ENCODE measurements at regions not wholly inside any gene's neighbourhood (a gene's known extent, or its start where the extent isn't known, plus 50 kb on each side); places are given as distances from the start of the nearest gene placed in this dataset.

GRCh38 chr6:2502096-2502997, 248.4 kb downstream of the MYLK4 start:
- peak overlapping the region; percentile 7 to 32 for H3K27ac ChIP-seq
- H3K4me3 ChIP-seq: peak overlapping the region; percentile 5
- peak; percentile 72 for ATAC-seq (ENCODE audit: insufficient number of reproducible peaks, low FRiP score, low read depth)

GRCh38 chr6:2497922-2498623, 252.6 kb downstream of the MYLK4 start:
- TF ChIP-seq CTCF (IDR thresholded peaks at IDR 0.05): no peak
- no peak for ATAC-seq (ENCODE audit: insufficient number of reproducible peaks, low FRiP score, low read depth)
- no peaks in the 10 kb centered on the region for H3K36me3 ChIP-seq

More at GRCh38 chr6:2502096-2502997, 248.4 kb downstream of the MYLK4 start:
- Histone ChIP-seq H3K9me3 (no peaks in the 10 kb centered on the region), H3K27me3 (replicated peaks; ENCODE audit: insufficient read depth) (no peaks in the 10 kb centered on the region), H3K36me3 (no peaks in the 10 kb centered on the region), H3K4me1 (ENCODE audit: control insufficient read depth in 1 of 2, low read depth in 2 of 2) (peaks cover 8 to 22% of the 10 kb centered on the region in 2 donors)
- no peak for TF ChIP-seq CTCF (IDR thresholded peaks at IDR 0.05)
- DNase-seq (ENCODE audit: low spot score): no peak

GRCh38 chr6:2496291-2496690, 250.9 kb upstream of the GMDS start:
- no peaks in the 10 kb centered on the region for H3K36me3 ChIP-seq
- H3K27ac ChIP-seq: no peak overlapping the region
- no peaks in the 10 kb centered on the region for H3K4me1 ChIP-seq (ENCODE audit: control insufficient read depth in 1 of 2, low read depth in 2 of 2)
- H3K4me3 ChIP-seq: no peak overlapping the region
- no peaks in the 10 kb centered on the region for H3K27me3 ChIP-seq (replicated peaks; ENCODE audit: insufficient read depth)
- no peak for ATAC-seq (ENCODE audit: insufficient number of reproducible peaks, low FRiP score, low read depth)
- DNase-seq (ENCODE audit: low spot score): no peak
- H3K9me3 ChIP-seq: no peaks in the 10 kb centered on the region
- no peak for TF ChIP-seq CTCF (IDR thresholded peaks at IDR 0.05)

More at GRCh38 chr6:2497922-2498623, 252.6 kb downstream of the MYLK4 start:
- no peak for DNase-seq (ENCODE audit: low spot score)
- no peak overlapping the region for H3K27ac ChIP-seq
- H3K4me3 ChIP-seq: no peak overlapping the region
- no peaks in the 10 kb centered on the region for H3K9me3 ChIP-seq
- no peaks in the 10 kb centered on the region for H3K27me3 ChIP-seq (replicated peaks; ENCODE audit: insufficient read depth)
- H3K4me1 ChIP-seq (ENCODE audit: control insufficient read depth in 1 of 2, low read depth in 2 of 2): peaks cover 8 to 15% of the 10 kb centered on the region in 2 donors

GRCh38 chr6:2492686-2493523, 247.5 kb upstream of the GMDS start:
- no peaks in the 10 kb centered on the region for H3K27me3 ChIP-seq (replicated peaks; ENCODE audit: insufficient read depth)
- TF ChIP-seq CTCF (IDR thresholded peaks at IDR 0.05): no peak
- no peaks in the 10 kb centered on the region for H3K36me3 ChIP-seq
- H3K9me3 ChIP-seq: no peaks in the 10 kb centered on the region
- DNase-seq (ENCODE audit: low spot score) (no peak), ATAC-seq (ENCODE audit: insufficient number of reproducible peaks, low FRiP score, low read depth) (no peak)
- H3K27ac ChIP-seq: no peak overlapping the region
- no peak overlapping the region for H3K4me3 ChIP-seq
- H3K4me1 ChIP-seq (ENCODE audit: control insufficient read depth in 1 of 2, low read depth in 2 of 2): no peaks in the 10 kb centered on the region

All from thoracic aorta (tissue), 2 donors.